Adrenal gland (tissue), 9 donors: ENCODE measurements at regions not wholly inside any gene's neighbourhood (a gene's known extent, or its start where the extent isn't known, plus 50 kb on each side); places are given as distances from the start of the nearest gene placed in this dataset.

Experiments
- DNase-seq, 7 donors: peaks; one replicate each; pipeline ENCODE4 v3.0.0-alpha.2; 2019 to 2020
- H3K27ac ChIP-seq, 5 donors: fragments of 200-600 bp; sonication (generic) in 4 of 5; 1 replicate in 3 of 5; 2 replicates in 2 of 5; pipeline versions ENCODE4 v1.5.1 to v1.8.0; 2016 to 2020; ENCODE audit warnings: mild to moderate bottlenecking in 1 of 5
- H3K27me3 ChIP-seq: fragments of 200-600 bp; 2 replicates; pipeline ENCODE4 v1.8.0; 2021
- H3K36me3 ChIP-seq, 2 donors: fragments of 200-600 bp; replicated peaks in 1 of 2; 1 replicate in 1 of 2; 2 replicates in 1 of 2; pipeline versions ENCODE4 v1.5.1 to v1.8.0; 2018 to 2022
- H3K4me1 ChIP-seq, 2 donors: fragments of 200-600 bp; replicated peaks in 1 of 2; 1 replicate in 1 of 2; 2 replicates in 1 of 2; pipeline versions ENCODE4 v1.5.1 to v1.8.0; 2018 to 2021
- H3K4me3 ChIP-seq, 4 donors: fragments of 200-600 bp; sonication (generic) in 3 of 4; one replicate each; pipeline ENCODE4 v1.5.1; 2016 to 2018
- H3K9me3 ChIP-seq, 3 donors: fragments of 200-600 bp; sonication (generic) in 1 of 3; replicated peaks in 1 of 3; 1 replicate in 2 of 3; 2 replicates in 1 of 3; pipeline versions ENCODE4 v1.5.1 to v1.8.0; 2016 to 2021
- CTCF ChIP-seq, 6 experiments: fragments of 450-650 bp in 4 of 6; fragments of 200-600 bp in 2 of 6; sonication (generic) in 1 of 6; IDR thresholded peaks; 1 replicate in 5 of 6; 2 replicates in 1 of 6; pipeline versions ENCODE4 v1.5.1 to v1.8.0; 2016 to 2021; ENCODE audit warnings: antibody characterized with exemption in 6 of 6, mild to moderate bottlenecking in 2 of 6, moderate library complexity in 1 of 6
- POLR2A ChIP-seq, 2 donors: fragments of 450-650 bp; IDR thresholded peaks; one replicate each; pipeline ENCODE4 v1.6.1; 2017; ENCODE audit warnings: antibody characterized with exemption in 2 of 2, mild to moderate bottlenecking in 2 of 2, moderate library complexity in 1 of 2
- WGBS, 4 donors: extraction: QIAGEN DNeasy Blood & Tissue Kit in 2 of 4; methylation state at CpG; one replicate each; pipeline versions ENCODE4 v1.1.5 to v1.1.7; 2013 to 2017; 5-methylcytosine and 5-hydroxymethylcytosine counted together
- intact Hi-C, 2 donors: fragments of 100-400 bp; cut with DNase I; formaldehyde crosslinking; loops; one replicate each; pipeline versions ENCODE4 v1.14.1 to v1.15.0; 2022 to 2023
- donor health status: healthy with polysubstance abuse.
- donor health status: Bipolar disorder and iron deficiency.
- donor health status: DM: yes; HTN: yes; CAD: no.
- donor health status: DM: no; HTN: no; CAD: no.
- donor health status: DM: no; HTN: no; CAD: no.

GRCh38 chr20:57006411-57007170, 259.9 kb downstream of the BMP7 start:
- no peaks in the 10 kb centered on the region for H3K9me3 ChIP-seq
- 24 to 42% (median 26%) methylated on average over 11 of the region's 11 CpGs for WGBS, 4 donors
- intact Hi-C loops, result no loop called here
- H3K36me3 ChIP-seq, result no peaks in the 10 kb centered on the region
- TF ChIP-seq POLR2A (IDR thresholded peaks at IDR 0.05) (no peak), CTCF (IDR thresholded peaks at IDR 0.05) (no peak)
- DNase-seq, result no peak
- peaks cover 4% of the 10 kb centered on the region for H3K27me3 ChIP-seq
- no peak overlapping the region for H3K27ac ChIP-seq
- no peaks in the 10 kb centered on the region for H3K4me1 ChIP-seq
- no peak overlapping the region for H3K4me3 ChIP-seq

DNA sequence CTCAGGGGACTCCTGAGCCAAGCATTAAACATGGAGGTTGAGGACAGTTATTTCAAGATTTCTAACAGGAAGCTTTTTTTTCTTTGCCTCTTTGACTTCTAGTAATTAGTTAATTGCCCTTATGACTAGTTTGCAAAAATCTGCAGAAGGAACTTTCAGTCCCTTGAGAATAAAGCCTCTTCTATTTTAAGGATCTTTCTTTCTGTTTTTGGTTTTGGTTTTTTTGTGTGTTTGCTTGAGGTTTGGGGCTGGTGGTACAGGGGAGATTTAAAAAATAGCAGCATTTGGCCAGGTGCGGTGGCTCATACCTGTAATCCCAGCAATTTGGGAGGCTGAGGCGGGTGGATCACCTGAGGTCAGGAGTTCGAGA, 259.3 kb downstream of the BMP7 start:
- Histone ChIP-seq H3K4me3 (no peak overlapping the region), H3K4me1 (no peaks in the 10 kb centered on the region), H3K27ac (no peak overlapping the region), H3K27me3 (peaks cover 4% of the 10 kb centered on the region), H3K36me3 (no peaks in the 10 kb centered on the region), H3K9me3 (no peaks in the 10 kb centered on the region)
- DNase-seq, result no peak
- TF ChIP-seq POLR2A (IDR thresholded peaks at IDR 0.05) (no peak), CTCF (IDR thresholded peaks at IDR 0.05) (no peak)
- 73 to 79% (median 76%) methylated on average over 3 of the region's 3 CpGs for WGBS, 4 donors
- intact Hi-C loops, result no loop called here

DNA sequence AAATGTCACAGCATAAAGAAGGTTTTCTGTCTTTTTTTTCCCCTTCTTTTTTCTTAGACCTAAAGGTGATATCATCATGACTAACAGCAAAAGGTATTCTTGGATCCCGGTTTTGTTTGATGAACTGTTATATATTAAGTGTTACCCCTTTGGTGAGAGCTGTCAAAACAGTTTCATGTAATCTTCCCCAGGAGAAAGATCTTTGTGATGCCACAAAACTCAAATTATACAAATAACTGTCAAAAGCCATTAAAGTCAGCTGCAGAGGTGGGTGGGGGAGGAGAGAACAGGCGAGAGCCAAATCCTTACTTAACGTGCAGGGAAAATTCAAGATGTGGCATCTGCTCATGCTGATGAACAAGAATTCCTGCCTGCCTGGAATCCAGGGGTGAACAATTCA, 258.2 kb downstream of the BMP7 start:
- Histone ChIP-seq H3K4me1 (no peaks in the 10 kb centered on the region), H3K27me3 (peaks cover 4% of the 10 kb centered on the region), H3K9me3 (no peaks in the 10 kb centered on the region), H3K36me3 (no peaks in the 10 kb centered on the region), H3K27ac (no peak overlapping the region), H3K4me3 (no peak overlapping the region)
- TF ChIP-seq CTCF (IDR thresholded peaks at IDR 0.05) (no peak), POLR2A (IDR thresholded peaks at IDR 0.05) (no peak)
- intact Hi-C loops, result no loop called here
- DNase-seq, result no peak
- WGBS, 4 donors, result 25 to 36% (median 27%) methylated on average over 3 of the region's 3 CpGs

DNA sequence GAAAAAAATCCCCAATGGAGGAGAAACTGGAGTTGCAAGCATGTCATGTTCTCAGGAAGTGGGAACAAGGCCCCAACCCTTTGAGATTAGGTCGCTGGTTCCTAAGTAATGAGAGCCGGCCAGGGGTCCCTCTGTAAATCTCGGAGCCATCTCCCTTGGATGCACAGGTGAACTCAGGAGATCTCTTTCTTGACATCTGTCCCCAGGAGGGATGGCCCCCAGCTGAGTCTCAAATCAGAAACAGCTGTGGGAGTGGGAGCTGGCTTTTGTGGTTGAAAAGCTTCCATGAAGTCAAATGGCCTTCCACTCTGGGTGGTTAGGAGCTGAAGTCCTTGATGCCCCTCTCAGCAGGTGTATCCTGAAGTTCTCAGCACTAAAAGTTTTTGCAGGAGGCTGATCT, 257.1 kb downstream of the BMP7 start:
- intact Hi-C loops, result no loop called here
- no peak overlapping the region for H3K4me3 ChIP-seq
- no peak for TF ChIP-seq CTCF (IDR thresholded peaks at IDR 0.05)
- no peaks in the 10 kb centered on the region for H3K4me1 ChIP-seq
- H3K36me3 ChIP-seq, result no peaks in the 10 kb centered on the region
- peaks cover 9% of the 10 kb centered on the region for H3K27me3 ChIP-seq
- no peak overlapping the region for H3K27ac ChIP-seq
- WGBS, 4 donors, result 54 to 64% (median 60%) methylated on average over 3 of the region's 3 CpGs
- no peaks in the 10 kb centered on the region for H3K9me3 ChIP-seq
- no peak for DNase-seq
